ENCODE measurements at regions not wholly inside any gene's neighbourhood (a gene's known extent, or its start where the extent isn't known, plus 50 kb on each side); places are given as distances from the start of the nearest gene placed in this dataset.
"Not testable (repeated sequence)": the region's sequence is repeated elsewhere in the genome, so short reads cannot be mapped to it uniquely, and the experiment has no call there.

GRCh38 chr21:23886828-23887724, 1720.2 kb downstream of the MRPL39 start:
- no peak for DNase-seq (ENCODE audit: low spot score)

GRCh38 chr21:23881783-23882182, 1725.5 kb downstream of the MRPL39 start:
- DNase-seq (ENCODE audit: low spot score) = no peak

GRCh38 chr21:23876925-23877558, 1730.2 kb downstream of the MRPL39 start:
- DNase-seq (ENCODE audit: low spot score) = no peak

GRCh38 chr21:23874271-23874670, 1733.0 kb downstream of the MRPL39 start:
- DNase-seq (ENCODE audit: low spot score) = no peak

- DNase-seq (ENCODE audit: low spot score) = no peak
These were observed 1745.3 kb downstream of the MRPL39 start for GRCh38 chr21:23861911-23862504.

GRCh38 chr21:23858878-23859277, 1748.4 kb downstream of the MRPL39 start:
- DNase-seq (ENCODE audit: low spot score) = no peak

- no peak for DNase-seq (ENCODE audit: low spot score)
These were observed 1753.4 kb downstream of the MRPL39 start for GRCh38 chr21:23853796-23854379.

- no peak for DNase-seq (ENCODE audit: low spot score)
These were observed 1769.7 kb downstream of the MRPL39 start for GRCh38 chr21:23837564-23837963.

GRCh38 chr21:23822760-23823159, 1784.5 kb downstream of the MRPL39 start:
- DNase-seq (ENCODE audit: low spot score) = no peak

GRCh38 chr21:23817337-23817736, 1789.9 kb downstream of the MRPL39 start:
- DNase-seq (ENCODE audit: low spot score) = no peak

GRCh38 chr21:23812485-23812884, 1794.8 kb downstream of the MRPL39 start:
- no peak for DNase-seq (ENCODE audit: low spot score)

- no peak for DNase-seq (ENCODE audit: low spot score)
These were observed 1795.5 kb downstream of the MRPL39 start for GRCh38 chr21:23811805-23812204.

- DNase-seq (ENCODE audit: low spot score) = no peak
These were observed 1797.7 kb downstream of the MRPL39 start for GRCh38 chr21:23809573-23809972.

GRCh38 chr21:23806966-23807548, 1800.2 kb downstream of the MRPL39 start:
- not testable (repeated sequence) for DNase-seq (ENCODE audit: low spot score)

GRCh38 chr21:23804866-23805265, 1802.4 kb downstream of the MRPL39 start:
- no peak for DNase-seq (ENCODE audit: low spot score)

GRCh38 chr21:23801292-23801691, 1806.0 kb downstream of the MRPL39 start:
- DNase-seq (ENCODE audit: low spot score) = no peak

- no peak for DNase-seq (ENCODE audit: low spot score)
These were observed 1807.9 kb downstream of the MRPL39 start for GRCh38 chr21:23799376-23799775.

GRCh38 chr21:23792300-23792699, 1815.0 kb downstream of the MRPL39 start:
- no peak for DNase-seq (ENCODE audit: low spot score)

GRCh38 chr21:23789864-23790263, 1817.4 kb downstream of the MRPL39 start:
- DNase-seq (ENCODE audit: low spot score) = no peak

- no peak for DNase-seq (ENCODE audit: low spot score)
These were observed 1827.0 kb downstream of the MRPL39 start for GRCh38 chr21:23780326-23780725.

- no peak for DNase-seq (ENCODE audit: low spot score)
These were observed 1863.5 kb downstream of the MRPL39 start for GRCh38 chr21:23743821-23744220.

- no peak for DNase-seq (ENCODE audit: low spot score)
These were observed 1866.8 kb downstream of the MRPL39 start for GRCh38 chr21:23740463-23740862.

Data from left forelimb (tissue), 1 donor.